ENCODE measurements at regions not wholly inside any gene's neighbourhood (a gene's known extent, or its start where the extent isn't known, plus 50 kb on each side); places are given as distances from the start of the nearest gene placed in this dataset.

- H3K4me3 ChIP-seq (ENCODE audit: low read depth, low read length), result no peak overlapping the region
- DNase-seq (ENCODE audit: low read depth), result peak; percentile 46
Observed at GRCh38 chr12:114904254-114905003, 220.5 kb upstream of the TBX3 start.

GRCh38 chr12:114903083-114903691 is 219.2 kb upstream of the TBX3 start:
- DNase-seq (ENCODE audit: low read depth), result peak; percentile 80
- H3K4me3 ChIP-seq (ENCODE audit: low read depth, low read length), result peak overlapping the region; percentile 27

GRCh38 chr12:114902665-114903064 is 218.7 kb upstream of the TBX3 start:
- no peak overlapping the region for H3K4me3 ChIP-seq (ENCODE audit: low read depth, low read length)
- no peak for DNase-seq (ENCODE audit: low read depth)

- H3K4me3 ChIP-seq (ENCODE audit: low read depth, low read length), result no peak overlapping the region
Observed at GRCh38 chr12:114901316-114901715, 217.3 kb upstream of the TBX3 start.

GRCh38 chr12:114898159-114898558 is 214.2 kb upstream of the TBX3 start:
- no peak for DNase-seq (ENCODE audit: low read depth)

More at GRCh38 chr12:114901316-114901715, 217.3 kb upstream of the TBX3 start:
- no peak for DNase-seq (ENCODE audit: low read depth)

GRCh38 chr12:114895827-114896226 is 211.9 kb upstream of the TBX3 start:
- H3K4me3 ChIP-seq (ENCODE audit: low read depth, low read length), result no peak overlapping the region
- DNase-seq (ENCODE audit: low read depth), result no peak

More at GRCh38 chr12:114898159-114898558, 214.2 kb upstream of the TBX3 start:
- H3K4me3 ChIP-seq (ENCODE audit: low read depth, low read length), result no peak overlapping the region

GRCh38 chr12:114895081-114895480 is 211.1 kb upstream of the TBX3 start:
- H3K4me3 ChIP-seq (ENCODE audit: low read depth, low read length), result no peak overlapping the region
- DNase-seq (ENCODE audit: low read depth), result no peak

- H3K4me3 ChIP-seq (ENCODE audit: low read depth, low read length), result no peak overlapping the region
- DNase-seq (ENCODE audit: low read depth), result no peak
Observed at GRCh38 chr12:114894076-114894475, 210.1 kb upstream of the TBX3 start.

GRCh38 chr12:114888928-114889584 is 205.1 kb upstream of the TBX3 start:
- DNase-seq (ENCODE audit: low read depth), result no peak
- H3K4me3 ChIP-seq (ENCODE audit: low read depth, low read length), result no peak overlapping the region

- no peak overlapping the region for H3K4me3 ChIP-seq (ENCODE audit: low read depth, low read length)
- DNase-seq (ENCODE audit: low read depth), result peak; percentile 68
Observed at GRCh38 chr12:114888448-114888847, 204.5 kb upstream of the TBX3 start.

- DNase-seq (ENCODE audit: low read depth), result no peak
- H3K4me3 ChIP-seq (ENCODE audit: low read depth, low read length), result no peak overlapping the region
Observed at GRCh38 chr12:114885501-114885900, 201.5 kb upstream of the TBX3 start.

- no peak for DNase-seq (ENCODE audit: low read depth)
- H3K4me3 ChIP-seq (ENCODE audit: low read depth, low read length), result no peak overlapping the region
Observed at GRCh38 chr12:114884575-114884974, 200.6 kb upstream of the TBX3 start.

- no peak overlapping the region for H3K4me3 ChIP-seq (ENCODE audit: low read depth, low read length)
Observed at GRCh38 chr12:114882083-114882482, 198.1 kb upstream of the TBX3 start.

GRCh38 chr12:114879354-114879753 is 195.4 kb upstream of the TBX3 start:
- no peak overlapping the region for H3K4me3 ChIP-seq (ENCODE audit: low read depth, low read length)
- DNase-seq (ENCODE audit: low read depth), result no peak

More at GRCh38 chr12:114882083-114882482, 198.1 kb upstream of the TBX3 start:
- DNase-seq (ENCODE audit: low read depth), result no peak

- no peak for DNase-seq (ENCODE audit: low read depth)
- H3K4me3 ChIP-seq (ENCODE audit: low read depth, low read length), result no peak overlapping the region
Observed at GRCh38 chr12:114878781-114879180, 194.8 kb upstream of the TBX3 start.

- DNase-seq (ENCODE audit: low read depth), result no peak
- no peak overlapping the region for H3K4me3 ChIP-seq (ENCODE audit: low read depth, low read length)
Observed at GRCh38 chr12:114876968-114877680, 193.1 kb upstream of the TBX3 start.

- DNase-seq (ENCODE audit: low read depth), result no peak
- no peak overlapping the region for H3K4me3 ChIP-seq (ENCODE audit: low read depth, low read length)
Observed at GRCh38 chr12:114875313-114875712, 191.3 kb upstream of the TBX3 start.

GRCh38 chr12:114873656-114874055 is 189.7 kb upstream of the TBX3 start:
- no peak overlapping the region for H3K4me3 ChIP-seq (ENCODE audit: low read depth, low read length)
- DNase-seq (ENCODE audit: low read depth), result no peak

- DNase-seq (ENCODE audit: low read depth), result no peak
- H3K4me3 ChIP-seq (ENCODE audit: low read depth, low read length), result no peak overlapping the region
Observed at GRCh38 chr12:114868995-114869834, 185.2 kb upstream of the TBX3 start.

All from skeletal muscle cell (primary cell).